Retina (tissue), 1 donor: ENCODE measurements at regions not wholly inside any gene's neighbourhood (a gene's known extent, or its start where the extent isn't known, plus 50 kb on each side); places are given as distances from the start of the nearest gene placed in this dataset.

Experiments
- DNase-seq: peaks from one replicate; pipeline ENCODE4 v3.0.0-alpha.2; 2016

DNA sequence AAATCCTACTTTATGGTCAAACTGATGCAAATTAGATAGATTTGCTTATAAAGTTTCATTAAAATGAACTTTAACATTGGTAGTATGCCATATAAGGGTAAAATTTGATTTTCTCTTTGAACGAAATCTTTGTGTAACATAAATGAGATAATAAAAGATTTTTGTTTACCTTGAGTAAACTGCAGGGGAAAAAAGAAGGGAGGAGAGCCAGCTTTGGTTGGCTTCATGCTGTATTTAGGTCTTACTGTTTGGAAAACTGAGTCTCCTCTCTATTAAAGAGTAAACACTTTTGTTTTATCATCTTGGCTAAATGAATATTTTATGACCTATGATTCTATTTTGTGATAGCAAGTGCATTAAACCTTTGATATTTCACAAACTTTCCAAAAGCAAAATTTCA, 267.6 kb downstream of the IPO8 start:
- no peak for DNase-seq

DNA sequence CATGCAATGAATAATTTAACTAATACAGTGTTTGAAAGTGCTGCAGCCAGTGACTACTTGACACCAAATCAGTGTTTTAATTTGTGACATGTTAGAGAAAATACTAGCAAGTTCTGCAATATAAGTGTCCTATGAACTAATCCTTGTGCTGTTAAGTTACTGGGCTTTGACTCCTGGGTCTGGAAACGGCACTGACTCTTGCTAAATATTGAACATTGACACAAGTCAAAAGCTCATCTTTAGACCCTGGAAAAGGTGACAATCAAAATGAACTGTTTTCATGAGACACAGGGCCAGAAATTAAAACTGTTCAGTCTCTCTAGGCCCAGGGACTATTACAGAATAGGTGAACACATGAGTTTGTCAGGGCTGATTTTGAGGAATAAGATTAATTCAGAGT, 268.1 kb downstream of the IPO8 start:
- DNase-seq = no peak

DNA sequence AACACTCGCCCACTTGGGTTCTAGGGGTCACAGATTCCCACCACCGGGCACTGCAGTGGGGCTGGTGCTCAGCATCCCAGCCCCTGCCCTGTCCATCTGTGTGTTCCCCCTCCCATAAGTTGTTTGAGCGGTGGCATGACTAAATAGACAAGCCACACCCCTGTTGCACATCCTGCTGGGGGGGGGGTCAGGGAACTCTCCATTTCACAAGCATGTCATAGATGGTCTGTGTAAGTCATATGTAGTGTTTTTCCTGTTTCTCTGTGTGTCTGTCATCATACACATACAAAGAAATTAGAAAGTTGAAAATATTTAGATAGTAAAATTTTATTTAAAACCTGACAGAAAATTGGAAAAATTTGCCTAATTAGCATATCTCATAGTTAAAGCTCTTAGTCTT, 270.2 kb downstream of the IPO8 start:
- DNase-seq = no peak

DNA sequence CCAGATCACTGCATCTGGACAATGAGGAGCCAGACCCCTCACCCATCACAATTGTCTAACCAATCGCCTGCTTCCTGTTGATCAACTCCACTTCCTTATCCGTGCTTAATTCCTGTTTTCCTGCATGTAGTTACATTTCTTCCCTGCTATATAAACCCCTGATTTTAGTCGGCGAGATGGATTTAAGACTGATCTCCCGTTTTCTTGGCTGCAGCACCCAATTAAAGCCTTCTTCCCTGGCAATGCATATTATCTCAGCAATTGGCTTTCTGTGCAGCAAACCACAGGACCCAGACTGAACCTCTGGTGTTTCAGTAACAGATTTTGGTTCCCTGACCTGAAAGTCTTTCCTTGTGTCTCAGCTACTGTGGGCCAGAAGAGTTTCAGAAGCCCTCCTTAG, 272.3 kb downstream of the IPO8 start:
- DNase-seq = no peak

DNA sequence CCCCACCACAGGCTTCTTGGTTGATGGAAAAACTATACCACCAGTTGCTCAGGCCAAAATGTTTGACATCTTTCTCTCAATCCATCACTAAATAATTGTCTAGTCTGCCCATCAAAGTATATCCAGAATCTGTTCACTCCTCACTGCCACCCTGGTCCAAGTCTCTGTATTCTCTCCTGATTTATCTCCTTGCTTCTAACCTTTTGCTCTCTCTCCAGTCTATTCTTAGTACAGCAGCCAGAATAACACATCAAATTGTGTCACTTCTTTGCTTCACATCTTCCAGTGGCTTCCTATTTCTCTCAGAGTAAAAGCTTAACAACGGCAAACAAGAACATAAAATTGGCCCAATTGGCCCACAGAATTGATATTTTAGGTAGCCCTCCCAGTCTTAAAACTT, 272.8 kb downstream of the IPO8 start:
- no peak for DNase-seq

DNA sequence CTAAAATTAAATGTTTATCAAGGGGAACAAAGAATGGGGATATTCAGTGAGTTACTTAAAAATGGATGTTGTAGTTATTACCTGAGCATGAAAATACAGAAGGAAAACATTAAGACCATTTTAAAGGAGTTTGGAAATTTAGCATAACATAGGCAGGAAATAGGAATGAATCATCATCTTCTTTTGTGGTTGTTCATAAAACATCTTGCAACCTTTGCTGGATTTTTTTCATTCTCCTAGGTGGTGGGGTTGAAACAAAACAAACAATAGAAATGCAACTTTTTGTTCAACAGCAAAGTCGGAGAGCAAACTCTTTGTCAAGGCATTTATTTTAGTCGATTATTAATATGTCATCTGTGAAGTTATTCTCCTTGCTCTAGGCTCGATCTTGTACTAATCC, 275.1 kb downstream of the IPO8 start:
- no peak for DNase-seq

DNA sequence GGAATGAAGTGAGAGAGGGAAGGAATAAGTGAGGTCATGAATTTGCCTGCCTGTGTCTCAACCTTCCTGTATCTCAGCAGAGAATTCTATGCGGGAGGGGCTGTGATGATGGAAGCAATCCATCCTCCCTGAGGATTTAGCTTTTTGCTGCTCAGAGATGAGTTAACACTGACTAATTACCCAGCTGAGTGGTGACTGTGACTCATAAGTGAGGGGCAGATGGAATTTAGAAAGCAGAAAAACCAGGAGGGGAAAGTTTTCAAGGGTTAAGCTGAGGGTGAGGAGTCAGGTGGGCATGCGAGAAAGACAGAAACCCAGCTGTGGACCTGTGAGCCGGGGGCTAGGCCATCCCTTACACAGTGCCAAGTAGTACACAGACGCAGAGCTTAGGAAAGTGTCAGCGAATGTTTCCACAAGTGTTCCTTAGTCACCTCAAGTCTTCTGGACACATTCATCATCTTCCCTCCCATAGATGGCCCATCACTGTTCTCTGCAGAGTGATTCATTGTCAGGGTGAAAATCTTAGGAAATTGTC, 277.9 kb downstream of the IPO8 start:
- DNase-seq = no peak

DNA sequence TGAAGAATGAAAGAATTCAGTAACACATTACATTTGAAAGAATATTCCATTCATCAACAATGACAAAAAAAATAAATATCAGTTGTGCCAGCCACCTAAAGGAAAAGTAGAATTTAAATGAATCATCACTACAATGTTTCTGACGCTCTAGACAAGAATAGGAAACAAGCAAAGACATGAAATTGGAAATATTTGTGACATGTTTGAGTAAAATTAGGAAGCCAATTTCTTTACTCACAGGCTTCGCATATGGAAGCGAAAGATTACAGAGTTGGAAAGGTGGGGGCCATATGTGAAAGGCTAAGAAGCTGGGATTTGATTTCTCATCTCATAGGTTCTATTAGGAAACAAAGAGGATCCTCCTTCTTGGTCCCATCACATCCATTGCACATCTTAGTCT, 279.0 kb downstream of the IPO8 start:
- DNase-seq = no peak

DNA sequence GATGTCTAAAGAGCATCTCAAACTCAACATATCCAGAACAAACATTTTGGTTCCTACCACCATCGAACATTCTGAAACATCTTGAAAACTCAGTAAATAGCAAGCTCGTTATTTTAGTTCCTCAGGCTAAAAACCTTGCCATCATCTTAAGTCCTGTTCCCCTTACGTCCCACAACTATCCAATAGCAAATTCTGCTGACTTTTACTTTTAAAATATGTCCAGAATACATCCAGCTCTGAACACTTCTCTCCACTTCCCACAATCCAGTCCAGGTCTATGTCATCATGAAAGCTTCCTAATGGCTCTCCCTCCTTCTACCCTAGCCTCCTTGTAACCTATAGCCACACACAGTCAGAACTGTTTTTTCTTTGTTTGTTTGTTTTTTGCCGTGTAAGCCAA, 279.9 kb downstream of the IPO8 start:
- DNase-seq = no peak

DNA sequence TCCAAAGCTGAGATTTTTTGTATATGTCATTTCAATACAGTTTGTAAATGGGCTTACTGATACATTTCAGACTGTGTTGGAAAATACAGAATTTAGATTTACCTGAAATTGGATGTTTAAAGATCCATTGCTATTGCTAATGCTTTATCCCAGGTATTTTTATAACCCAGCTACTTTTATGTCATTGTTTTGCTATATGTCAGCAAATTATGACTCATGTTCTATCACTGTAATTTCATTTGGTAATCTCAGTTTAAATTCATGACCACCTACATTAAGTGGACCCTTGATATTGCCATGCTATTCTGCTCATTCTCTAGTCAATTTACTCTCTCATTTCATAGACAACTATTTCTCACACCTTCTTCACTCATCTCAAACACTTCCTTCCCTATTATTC, 281.2 kb downstream of the IPO8 start:
- no peak for DNase-seq

DNA sequence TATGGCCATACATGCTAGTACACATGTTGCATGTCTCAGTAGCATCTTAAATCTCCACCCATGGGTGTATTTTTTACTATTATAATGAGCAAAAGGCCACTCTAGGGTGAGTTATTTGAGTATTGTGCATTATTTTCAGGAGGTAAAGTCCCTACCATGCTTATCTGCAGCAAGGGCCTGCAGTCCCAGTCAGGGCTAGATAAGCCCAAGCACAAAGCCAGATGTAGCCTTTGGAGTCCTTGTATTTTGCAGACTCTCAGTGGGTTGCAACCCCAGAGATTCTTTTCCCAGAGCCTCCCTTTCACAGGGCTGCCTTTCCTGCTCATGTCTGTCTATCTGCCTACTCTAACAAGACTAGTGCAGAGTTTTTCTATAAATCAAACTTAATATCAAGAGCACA, 295.3 kb downstream of the IPO8 start:
- DNase-seq = no peak

DNA sequence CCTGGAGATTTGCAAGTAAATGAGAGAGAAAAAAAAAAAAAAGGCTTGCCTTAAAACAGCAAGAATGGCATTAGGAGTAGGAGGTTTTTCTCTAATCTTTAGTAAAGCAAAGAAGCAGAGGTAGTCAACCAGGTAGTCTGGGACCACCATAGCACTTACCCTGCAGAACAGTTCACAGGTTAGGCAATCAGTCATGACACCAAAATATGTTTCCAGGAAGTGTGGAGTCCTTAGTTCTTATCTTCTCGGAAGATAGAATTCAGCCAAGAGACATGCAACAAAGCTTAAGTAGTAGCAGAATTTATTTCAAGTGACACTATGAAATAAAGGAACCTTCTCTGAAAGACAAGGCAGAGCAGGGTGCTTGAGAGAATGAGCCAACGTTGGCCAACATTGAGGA, 295.8 kb downstream of the IPO8 start:
- no peak for DNase-seq

DNA sequence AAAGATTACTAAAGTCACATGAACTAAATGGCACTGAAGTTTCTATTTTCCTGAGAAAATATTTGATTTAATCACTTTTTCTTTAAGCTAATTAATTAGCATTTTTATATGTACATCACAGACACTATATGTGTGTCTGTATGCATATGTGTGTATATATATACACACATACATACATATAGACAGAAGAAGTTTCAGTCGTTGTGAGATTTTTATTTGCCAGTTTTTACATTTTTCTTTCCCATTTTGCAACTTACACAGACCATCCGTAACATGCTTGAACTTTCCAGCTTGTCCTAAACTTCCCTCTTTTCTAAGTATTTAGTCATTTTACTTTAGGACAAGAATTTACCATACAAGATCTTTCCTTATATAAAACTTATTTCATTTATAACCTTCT, 299.1 kb downstream of the IPO8 start:
- no peak for DNase-seq

DNA sequence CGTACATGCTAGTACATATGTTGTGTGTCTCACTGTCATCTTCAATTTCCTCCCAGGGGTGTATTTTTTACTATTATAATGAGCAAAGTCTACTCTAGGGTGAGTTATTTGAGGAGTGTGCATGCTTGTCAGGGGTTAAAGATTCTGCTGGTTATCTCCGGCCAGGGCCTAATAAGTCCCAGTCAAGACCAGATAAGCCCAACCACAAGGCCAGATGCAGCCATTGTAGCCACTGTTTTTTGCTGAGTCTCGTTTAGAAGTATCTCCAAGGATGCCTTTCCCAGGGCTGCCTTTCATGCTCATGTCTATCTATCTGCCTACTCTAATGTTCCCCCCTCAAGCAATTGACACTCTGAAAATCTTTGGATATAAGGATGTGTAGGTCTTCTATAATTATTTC, 300.5 kb downstream of the IPO8 start:
- no peak for DNase-seq

DNA sequence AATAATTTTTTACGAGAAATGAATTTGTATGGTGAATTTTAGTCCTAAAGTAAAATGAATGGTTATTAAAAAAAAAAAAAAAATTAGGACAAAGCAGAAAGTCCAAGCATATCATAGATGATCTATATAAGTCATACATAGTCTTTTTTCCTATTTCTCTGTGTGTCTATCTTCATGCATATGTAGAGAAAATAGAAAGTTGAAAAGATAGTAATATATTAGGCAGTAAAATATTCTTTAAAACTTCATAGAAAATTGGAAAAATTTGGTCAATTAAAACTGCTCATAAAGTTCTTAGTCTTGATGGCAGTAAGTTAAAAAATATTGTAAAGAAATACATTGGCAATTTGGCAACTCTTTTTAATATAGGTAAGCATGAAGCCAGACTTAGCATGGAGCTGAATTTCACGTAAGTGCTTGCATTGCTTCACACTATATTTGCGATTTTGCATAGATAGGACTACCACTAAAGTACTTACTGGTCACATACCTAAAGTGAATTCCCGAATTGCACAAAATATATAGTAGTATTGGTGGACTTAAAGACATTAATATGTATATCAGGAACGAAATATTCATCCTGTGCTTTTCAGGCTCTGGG, 303.8 kb downstream of the IPO8 start:
- DNase-seq = no peak

DNA sequence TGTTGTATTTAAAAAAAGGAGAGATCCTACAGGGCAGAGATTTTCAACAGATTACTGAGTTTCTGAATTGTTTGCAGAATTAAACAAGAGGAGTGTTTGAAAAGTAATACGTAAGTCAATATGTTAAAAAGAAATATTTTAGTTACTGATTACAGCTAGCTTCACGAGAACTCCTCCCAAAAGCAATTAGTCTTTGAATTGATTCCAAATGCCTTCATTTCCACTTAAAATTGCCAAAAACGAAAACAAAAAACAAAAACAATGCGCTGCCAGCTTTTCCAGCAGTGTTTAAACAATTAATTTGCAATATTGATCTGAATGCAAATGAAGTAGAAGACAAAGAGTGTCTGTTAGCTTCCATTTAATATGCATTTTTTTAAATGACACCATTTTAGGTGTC, 310.0 kb downstream of the IPO8 start:
- DNase-seq = no peak

DNA sequence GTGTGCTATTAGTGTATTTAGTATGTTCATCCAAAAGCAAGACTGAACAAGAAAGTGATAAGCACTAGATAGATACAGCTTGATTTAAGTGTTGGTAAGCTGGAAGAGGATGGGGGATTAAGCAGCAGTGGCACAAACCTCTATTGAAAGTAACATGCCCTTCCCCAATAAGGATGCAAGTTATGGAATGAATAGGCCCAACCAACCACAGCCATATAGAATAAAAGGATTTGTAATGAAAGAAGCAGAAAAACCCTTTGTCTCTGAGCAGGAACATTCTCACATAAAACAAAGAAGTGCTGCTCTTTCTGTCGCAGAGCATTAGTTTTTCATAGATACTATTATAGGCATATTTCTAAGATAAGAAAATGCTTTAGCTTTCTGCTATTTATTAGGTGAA, 310.7 kb downstream of the IPO8 start:
- DNase-seq = no peak

DNA sequence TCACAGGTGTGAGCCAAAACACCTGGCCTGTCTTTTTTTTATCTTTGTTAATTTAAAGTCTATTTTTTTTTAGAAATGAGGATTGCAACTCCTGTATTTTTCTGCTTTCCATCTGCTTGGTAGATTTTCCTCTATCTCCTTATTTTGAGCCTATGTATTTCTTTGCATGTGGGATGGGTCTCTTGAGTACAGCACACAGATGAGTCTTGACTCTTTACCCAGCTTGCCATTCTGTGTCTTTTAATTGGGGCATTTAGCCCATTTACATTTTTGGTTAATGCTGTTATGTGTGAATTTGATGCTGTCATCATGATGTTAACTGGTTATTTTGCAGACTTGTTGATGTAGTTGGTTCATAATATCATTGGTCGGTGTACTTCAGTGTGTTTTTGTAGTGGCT, 317.4 kb downstream of the IPO8 start:
- DNase-seq = no peak

DNA sequence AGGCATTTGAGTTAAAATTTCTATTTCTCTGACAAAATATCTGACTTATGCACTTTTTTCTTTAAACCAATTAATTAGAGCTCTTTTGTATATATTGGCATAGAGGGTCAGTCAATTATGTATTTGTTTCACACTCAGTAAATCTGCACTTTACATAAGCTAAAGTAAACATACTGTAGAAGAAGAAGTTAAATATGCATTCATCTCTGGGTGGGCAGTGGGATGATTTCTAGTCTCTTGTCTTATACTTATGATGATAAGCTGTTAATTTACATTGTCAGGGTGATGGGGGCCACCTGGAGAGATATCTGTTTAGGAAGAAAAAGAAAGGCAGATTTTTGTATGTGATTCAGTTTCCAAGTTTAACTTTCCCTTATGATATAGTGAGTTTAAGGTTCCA, 330.8 kb downstream of the IPO8 start:
- DNase-seq = no peak

DNA sequence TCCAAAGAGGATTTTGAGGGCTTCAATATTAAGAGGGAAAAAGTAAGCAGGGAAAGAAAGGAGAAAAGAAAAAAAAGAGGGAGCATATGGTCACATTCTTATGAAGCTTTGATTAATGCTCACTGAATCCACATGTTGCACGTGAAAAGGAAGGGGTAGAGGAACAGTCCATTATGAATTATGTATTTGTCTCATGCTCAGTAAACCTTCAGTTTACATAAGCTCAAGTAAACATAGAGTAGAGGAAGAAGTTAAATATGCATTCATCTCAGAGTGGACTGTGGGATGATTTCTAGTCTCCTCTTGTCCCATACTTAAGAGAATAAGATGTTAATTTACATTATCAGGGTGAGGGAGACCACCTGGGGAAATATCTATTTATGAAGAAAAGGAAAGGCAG, 334.5 kb downstream of the IPO8 start:
- DNase-seq = no peak

DNA sequence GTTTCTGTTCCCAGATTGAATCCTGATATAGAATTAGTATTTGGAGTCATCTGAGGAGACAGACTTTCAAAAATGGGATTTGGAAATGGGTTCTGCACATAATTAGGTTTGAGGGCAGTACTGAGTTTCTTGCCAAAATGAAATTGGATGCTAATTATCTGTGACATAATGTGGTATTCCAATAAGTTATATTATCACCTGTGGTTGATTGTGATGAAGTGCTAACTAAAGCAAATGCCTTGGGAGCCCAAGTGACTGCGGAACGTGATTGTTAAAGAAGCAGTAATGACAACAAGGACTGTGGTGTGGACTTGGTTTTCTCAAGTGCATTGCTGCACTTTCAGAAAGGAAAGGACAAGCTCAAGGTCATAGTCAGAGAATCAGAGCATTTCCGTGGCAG, 337.0 kb downstream of the IPO8 start:
- DNase-seq = no peak

DNA sequence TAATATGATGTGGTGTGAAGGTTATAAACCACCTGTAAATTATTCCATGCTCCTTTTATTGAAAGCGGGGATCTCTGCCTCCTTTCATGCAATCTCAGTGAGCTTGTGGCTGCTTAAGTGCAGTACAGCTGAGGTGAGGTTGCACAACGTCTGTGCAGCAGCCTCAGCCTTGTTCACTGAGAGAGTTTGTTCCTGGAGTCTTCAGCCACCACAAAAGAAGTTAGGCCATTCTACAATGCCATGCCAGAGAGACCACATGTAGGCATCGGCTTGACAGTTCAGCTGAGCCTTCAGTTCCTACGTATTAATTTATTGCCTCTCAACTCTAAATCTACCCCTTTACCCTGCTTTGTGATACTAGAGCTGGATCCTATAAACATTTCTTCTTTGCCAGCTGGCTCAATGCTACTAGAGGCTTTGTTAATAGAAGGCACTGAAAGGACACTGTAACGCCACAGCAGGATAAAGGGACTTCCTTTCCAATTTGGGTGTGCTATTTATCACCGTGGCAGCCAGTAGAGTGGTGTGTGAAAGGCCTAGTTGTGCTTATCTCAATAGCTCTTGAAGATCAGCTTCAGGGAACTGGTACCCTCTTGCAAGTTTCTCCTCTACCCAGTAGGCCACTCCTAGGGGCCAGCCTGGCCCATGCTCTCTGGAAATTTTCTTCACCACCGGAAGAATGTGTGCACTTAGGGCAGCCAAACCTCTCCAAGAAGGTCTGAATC, 337.7 kb downstream of the IPO8 start:
- DNase-seq = no peak

DNA sequence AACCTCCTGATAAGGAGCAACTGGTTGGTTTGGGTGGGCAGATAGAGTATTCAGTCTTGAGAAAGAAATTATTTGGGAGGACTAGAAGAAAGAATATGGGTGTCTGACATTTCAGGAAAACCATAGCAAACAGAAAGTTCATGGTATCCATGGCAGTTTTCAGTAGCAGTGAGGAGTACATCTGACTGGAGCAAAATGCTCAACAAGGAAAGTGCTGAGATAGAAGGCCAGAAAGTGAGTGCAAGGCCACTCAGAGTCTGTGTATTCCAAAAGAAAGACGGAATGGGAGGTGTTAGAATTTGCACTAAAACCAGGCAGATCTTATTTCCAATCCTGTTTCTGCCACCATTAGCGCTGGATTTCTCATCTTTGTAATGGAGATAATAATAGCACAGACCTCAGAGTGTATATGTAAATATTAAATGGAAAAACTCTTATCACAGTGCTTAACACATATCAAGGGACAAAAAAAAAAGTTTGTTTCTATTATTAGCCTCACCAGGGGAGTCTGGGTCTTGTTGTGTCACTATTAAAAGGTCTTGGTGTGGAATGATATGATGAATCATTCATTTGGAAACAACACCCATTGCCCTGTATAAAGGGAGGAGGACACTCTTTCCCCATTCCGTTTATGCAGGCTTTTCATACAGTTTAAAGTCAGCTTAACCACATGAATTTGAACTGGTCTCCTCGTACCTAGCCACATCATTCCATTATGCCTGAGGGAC, 349.8 kb downstream of the IPO8 start:
- DNase-seq = no peak

DNA sequence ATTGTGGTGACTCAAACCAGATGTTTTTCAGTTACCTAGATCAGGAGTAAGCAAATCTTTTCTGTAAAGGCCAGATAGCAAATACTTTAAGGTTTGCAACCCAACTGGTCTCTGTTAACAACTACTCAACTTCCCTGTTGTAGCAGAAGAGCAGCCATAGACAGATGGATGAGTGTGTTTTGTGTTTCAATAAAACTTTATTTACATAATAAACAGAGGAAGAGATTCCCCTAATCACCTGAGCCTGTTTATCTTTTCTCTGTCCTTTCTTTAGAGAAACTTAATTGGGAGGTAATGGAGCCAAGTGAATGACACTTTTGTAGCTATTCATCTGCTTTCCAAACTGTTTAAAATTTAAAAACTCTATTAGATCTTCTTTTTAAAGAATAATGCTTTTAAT, 365.1 kb downstream of the IPO8 start:
- no peak for DNase-seq
